Bronchial epithelial cell (primary cell): ENCODE measurements at regions not wholly inside any gene's neighbourhood (a gene's known extent, or its start where the extent isn't known, plus 50 kb on each side); places are given as distances from the start of the nearest gene placed in this dataset.

Experiments
- DNase-seq: peaks from one replicate; pipeline ENCODE4 v3.0.0-alpha.2; 2010; ENCODE audit warnings: low read depth
- FAIRE-seq: peaks from 2 replicates; lab custom pipeline; 2011; peaks lifted over from hg19 to GRCh38; lab: Jason Lieb, UNC
- H3K27me3 ChIP-seq: 2 replicates; pipeline ENCODE4 v1.5.1; 2011; ENCODE audit warnings: low read length; ENCODE audit not compliant: control insufficient read depth, insufficient read depth
- H3K36me3 ChIP-seq: 2 replicates; pipeline ENCODE4 v1.5.1; 2011; ENCODE audit warnings: low read length; ENCODE audit not compliant: control insufficient read depth, insufficient read depth
- H3K4me3 ChIP-seq: 2 replicates; pipeline ENCODE4 v1.5.1; 2011; ENCODE audit warnings: mild to moderate bottlenecking, low read depth, low read length, control low read depth
- TF ChIP-seq, protein P1 (sequence below): IDR thresholded peaks from 2 replicates; pipeline ENCODE4 v1.5.1; 2011; ENCODE audit warnings: mild to moderate bottlenecking, moderate library complexity, low read length, control low read depth, inconsistent platforms; ENCODE audit not compliant: insufficient read depth, severe bottlenecking

DNA sequence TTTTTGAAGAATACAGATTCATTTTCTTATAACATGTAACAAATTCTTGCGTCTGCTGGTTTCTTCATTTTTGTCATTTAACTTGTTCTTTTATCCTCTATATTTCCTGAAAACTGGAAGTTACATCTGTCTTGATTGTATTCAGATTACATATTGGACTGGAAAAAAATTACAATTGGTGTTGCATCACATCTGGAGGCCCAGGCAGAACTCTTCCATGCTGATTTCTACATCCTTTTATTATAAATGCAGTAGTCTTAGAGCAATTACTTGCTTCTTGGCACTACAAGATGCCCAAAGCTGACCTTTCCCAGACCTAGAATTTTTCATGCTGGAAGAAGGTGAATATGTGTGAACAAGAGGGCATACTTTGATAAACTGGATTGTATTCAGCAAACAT lies 460.9 kb upstream of the CNTNAP2 start:
- FAIRE-seq (no peak), DNase-seq (no peak)
- Histone ChIP-seq H3K36me3 (no peaks in the 10 kb centered on the region), H3K4me3 (no peak overlapping the region), H3K27me3 (no peaks in the 10 kb centered on the region)
- TF ChIP-seq, protein P1, sequence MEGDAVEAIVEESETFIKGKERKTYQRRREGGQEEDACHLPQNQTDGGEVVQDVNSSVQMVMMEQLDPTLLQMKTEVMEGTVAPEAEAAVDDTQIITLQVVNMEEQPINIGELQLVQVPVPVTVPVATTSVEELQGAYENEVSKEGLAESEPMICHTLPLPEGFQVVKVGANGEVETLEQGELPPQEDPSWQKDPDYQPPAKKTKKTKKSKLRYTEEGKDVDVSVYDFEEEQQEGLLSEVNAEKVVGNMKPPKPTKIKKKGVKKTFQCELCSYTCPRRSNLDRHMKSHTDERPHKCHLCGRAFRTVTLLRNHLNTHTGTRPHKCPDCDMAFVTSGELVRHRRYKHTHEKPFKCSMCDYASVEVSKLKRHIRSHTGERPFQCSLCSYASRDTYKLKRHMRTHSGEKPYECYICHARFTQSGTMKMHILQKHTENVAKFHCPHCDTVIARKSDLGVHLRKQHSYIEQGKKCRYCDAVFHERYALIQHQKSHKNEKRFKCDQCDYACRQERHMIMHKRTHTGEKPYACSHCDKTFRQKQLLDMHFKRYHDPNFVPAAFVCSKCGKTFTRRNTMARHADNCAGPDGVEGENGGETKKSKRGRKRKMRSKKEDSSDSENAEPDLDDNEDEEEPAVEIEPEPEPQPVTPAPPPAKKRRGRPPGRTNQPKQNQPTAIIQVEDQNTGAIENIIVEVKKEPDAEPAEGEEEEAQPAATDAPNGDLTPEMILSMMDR: no peak

DNA sequence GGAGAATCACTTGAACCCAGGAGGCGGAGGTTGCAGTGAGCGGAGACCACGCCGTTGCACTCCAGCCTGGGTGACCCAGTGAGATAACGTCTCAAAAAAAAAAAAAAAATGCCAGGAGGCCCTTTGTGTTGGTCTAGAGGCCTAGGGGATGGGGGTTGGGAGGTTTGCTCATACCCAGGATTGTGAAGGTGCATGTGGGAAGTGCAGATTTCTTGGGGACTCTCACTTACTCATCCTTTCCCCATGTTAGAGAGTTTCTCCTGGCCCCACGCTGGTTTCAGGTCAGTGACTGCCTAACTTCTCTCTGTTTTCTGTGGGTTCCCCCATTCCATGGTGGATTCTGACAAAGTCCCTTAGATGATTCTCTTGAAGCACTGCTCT lies 471.5 kb upstream of the CNTNAP2 start:
- H3K4me3 ChIP-seq: no peak overlapping the region
- H3K27me3 ChIP-seq: no peaks in the 10 kb centered on the region
- H3K36me3 ChIP-seq: no peaks in the 10 kb centered on the region
- TF ChIP-seq, protein P1: no peak
- FAIRE-seq: no peak
- DNase-seq: no peak

DNA sequence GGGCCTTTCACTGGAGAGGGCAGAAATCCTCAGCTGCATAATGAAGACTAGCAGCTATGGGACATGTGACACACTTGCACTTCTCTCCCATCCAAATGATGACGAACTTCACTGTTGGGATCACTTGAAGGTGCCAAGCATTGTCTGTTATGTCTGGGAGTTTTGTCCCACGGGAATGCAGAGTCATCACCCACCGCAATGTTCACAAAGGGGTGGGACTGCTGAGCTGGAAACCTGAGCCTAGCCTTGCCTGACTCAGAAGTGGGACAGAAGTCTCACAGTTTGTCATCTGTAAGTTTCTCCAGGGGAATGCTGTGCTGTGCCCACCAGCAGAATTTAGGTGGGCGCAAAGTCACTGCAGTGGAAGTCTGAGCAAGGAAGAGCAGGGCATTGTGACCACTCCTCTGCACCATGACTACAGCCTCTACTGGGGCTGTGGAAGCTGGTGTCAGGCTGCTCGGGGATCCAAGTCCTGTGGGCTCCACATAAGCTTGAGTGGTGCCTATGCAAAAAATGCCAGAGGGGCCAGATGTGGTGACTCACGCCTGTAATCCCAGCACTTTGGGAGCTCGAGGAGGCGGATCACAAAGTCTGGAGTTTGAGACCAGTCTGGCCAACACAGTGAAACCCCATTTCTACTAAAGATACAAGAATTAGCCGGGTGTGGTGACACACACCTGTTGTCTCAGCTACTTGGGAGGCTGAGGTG lies 472.0 kb upstream of the CNTNAP2 start:
- no peak overlapping the region for H3K4me3 ChIP-seq
- TF ChIP-seq, protein P1: no peak
- no peaks in the 10 kb centered on the region for H3K27me3 ChIP-seq
- H3K36me3 ChIP-seq: no peaks in the 10 kb centered on the region
- DNase-seq (no peak), FAIRE-seq (no peak)

DNA sequence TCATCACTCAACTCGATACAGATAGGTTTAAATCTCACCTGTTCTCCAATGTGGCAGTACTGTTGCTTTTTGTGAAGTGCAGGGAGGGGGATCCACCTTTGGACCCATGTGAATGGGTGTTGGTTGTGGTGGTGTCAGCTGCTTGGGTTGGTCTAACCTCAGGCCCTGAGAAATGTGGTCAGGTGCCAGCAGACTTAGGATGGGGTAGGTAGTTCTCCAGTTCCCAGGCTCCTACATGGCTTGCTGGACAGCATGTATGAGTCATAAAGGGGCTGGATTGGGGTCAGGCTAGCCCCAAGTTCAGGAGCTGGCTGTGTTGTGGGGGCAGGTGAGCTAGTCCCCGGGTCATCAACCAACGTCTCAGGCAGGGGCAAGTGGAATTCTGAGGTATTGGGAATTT lies 472.6 kb upstream of the CNTNAP2 start:
- Histone ChIP-seq H3K36me3 (no peaks in the 10 kb centered on the region), H3K27me3 (no peaks in the 10 kb centered on the region), H3K4me3 (no peak overlapping the region)
- DNase-seq: no peak
- FAIRE-seq: no peak
- TF ChIP-seq, protein P1: no peak

- Histone ChIP-seq H3K4me3 (no peak overlapping the region), H3K27me3 (no peaks in the 10 kb centered on the region), H3K36me3 (no peaks in the 10 kb centered on the region)
- FAIRE-seq (no peak), DNase-seq (peak; percentile 2)
- TF ChIP-seq, protein P1: no peak
Measured at GRCh38 chr7:145633513-145633912, 483.1 kb upstream of the CNTNAP2 start.

GRCh38 chr7:145624618-145625017 lies 492.0 kb upstream of the CNTNAP2 start:
- no peaks in the 10 kb centered on the region for H3K27me3 ChIP-seq
- no peaks in the 10 kb centered on the region for H3K36me3 ChIP-seq
- DNase-seq (no peak), FAIRE-seq (no peak)
- no peak overlapping the region for H3K4me3 ChIP-seq
- TF ChIP-seq, protein P1: no peak
